MM.1S (cell line): ENCODE measurements at regions not wholly inside any gene's neighbourhood (a gene's known extent, or its start where the extent isn't known, plus 50 kb on each side); places are given as distances from the start of the nearest gene placed in this dataset.

Experiments used
- EZH2 ChIP-seq: fragments of 300-600 bp; sonication (generic); optimal IDR thresholded peaks from 2 replicates; pipeline ENCODE3; 2017; ENCODE audit warnings: low read depth, mild to moderate bottlenecking, antibody characterized with exemption, low read length, mixed read lengths
- EZH2phosphoT487 ChIP-seq: fragments of 300-600 bp; sonication (generic); IDR thresholded peaks from 2 replicates; pipeline ENCODE4 v1.6.1; 2018; ENCODE audit warnings: antibody characterized with exemption, low read length
- TF ChIP-seq, protein P1 (sequence below): fragments of 300-600 bp; sonication (generic); IDR thresholded peaks from 2 replicates; pipeline ENCODE4 v1.5.1; 2016; ENCODE audit warnings: antibody characterized with exemption, low read length, mixed read lengths

DNA sequence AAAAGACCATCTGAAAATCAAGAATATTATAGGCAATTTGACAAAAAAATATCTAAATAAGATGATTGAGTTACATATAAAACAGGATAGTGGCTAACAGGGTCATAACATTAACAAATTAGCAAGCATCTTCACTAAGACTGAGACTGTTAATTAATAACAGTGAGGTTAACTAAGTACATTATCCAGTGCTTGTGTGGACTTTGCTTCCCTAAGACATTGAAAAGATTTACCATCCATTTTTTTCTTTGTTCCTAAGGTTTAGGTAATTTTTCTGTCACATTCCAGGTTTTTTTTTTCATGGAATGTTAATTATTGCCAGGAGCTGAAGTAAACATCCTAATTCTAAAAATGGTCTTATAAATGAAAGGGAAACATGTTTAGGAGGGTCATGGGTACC is 227.6 kb downstream of the ANKRD7 start:
- TF ChIP-seq, protein P1, sequence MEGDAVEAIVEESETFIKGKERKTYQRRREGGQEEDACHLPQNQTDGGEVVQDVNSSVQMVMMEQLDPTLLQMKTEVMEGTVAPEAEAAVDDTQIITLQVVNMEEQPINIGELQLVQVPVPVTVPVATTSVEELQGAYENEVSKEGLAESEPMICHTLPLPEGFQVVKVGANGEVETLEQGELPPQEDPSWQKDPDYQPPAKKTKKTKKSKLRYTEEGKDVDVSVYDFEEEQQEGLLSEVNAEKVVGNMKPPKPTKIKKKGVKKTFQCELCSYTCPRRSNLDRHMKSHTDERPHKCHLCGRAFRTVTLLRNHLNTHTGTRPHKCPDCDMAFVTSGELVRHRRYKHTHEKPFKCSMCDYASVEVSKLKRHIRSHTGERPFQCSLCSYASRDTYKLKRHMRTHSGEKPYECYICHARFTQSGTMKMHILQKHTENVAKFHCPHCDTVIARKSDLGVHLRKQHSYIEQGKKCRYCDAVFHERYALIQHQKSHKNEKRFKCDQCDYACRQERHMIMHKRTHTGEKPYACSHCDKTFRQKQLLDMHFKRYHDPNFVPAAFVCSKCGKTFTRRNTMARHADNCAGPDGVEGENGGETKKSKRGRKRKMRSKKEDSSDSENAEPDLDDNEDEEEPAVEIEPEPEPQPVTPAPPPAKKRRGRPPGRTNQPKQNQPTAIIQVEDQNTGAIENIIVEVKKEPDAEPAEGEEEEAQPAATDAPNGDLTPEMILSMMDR = no peak
- TF ChIP-seq EZH2 (no peak), EZH2phosphoT487 (no peak)
